GM18868 (cell line): ENCODE measurements at regions not wholly inside any gene's neighbourhood (a gene's known extent, or its start where the extent isn't known, plus 50 kb on each side); places are given as distances from the start of the nearest gene placed in this dataset.
"Not testable (repeated sequence)": the region's sequence is repeated elsewhere in the genome, so short reads cannot be mapped to it uniquely, and the experiment has no call there.

Source experiments
- ATAC-seq: cut with Tn5 transposase; IDR thresholded peaks from one replicate; pipeline ENCODE4 v1.9.1; 2021; ENCODE audit warnings: mild to moderate bottlenecking, moderate library complexity; ENCODE audit not compliant: unreplicated experiment

DNA sequence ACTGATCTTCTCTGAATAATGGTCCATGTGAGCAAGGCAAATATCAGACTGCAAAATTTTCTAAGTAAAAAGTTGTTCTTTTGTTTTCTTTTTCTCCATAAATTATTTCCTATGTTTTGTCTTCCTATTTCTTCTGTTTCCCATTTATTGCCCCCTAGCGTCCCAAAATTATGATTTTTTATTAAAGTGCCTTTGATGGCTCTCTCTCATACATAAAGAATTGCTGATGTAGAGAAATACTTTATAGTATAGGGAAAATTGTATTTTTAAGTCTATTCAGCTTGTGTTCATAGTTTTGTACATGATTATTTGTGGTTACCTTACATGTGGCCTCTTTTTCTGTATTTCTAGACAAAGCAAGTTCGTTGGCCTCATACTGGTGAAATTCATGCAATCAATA, 1031.2 kb downstream of the EFNA5 start:
- ATAC-seq = no peak

GRCh38 chr5:106637275-106637674, 1033.5 kb downstream of the EFNA5 start:
- ATAC-seq = no peak

DNA sequence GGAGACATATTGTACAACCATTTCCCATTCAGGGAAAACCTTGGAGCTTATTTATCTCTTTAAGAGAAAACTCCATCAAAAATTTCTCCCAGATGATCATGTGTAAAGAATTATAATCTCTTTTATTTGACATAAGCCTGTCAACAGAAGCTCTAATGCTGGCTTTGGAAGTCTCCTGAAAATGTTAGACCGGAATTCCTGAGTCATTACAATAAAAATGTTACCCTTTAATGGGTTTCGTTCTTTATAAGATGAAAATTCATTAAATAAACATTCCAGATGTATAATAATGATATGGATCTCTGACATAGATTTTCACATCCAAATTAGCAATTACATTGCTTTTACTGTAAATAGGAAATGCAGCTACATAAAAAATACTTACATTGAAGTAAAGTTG, 1036.4 kb downstream of the EFNA5 start:
- no peak for ATAC-seq

DNA sequence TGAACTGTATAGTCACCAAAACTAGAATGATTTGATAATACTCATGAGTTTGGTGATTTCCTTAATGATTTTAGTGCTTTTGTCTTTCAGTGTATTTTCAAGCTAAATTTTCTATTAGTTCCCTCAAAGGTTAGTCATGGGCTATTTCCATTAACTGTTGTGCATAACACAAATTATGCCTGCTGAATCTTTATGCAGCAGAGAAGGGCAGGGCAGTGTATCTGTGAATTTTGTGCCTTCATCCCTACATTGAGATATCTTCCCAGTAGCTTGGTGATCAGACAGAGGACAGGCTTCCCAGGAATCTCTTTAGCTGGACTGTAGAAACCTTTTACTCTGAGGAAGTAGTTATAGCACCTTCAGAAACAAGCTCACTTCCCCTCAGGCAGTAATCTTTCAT, 1036.9 kb downstream of the EFNA5 start:
- ATAC-seq = no peak

DNA sequence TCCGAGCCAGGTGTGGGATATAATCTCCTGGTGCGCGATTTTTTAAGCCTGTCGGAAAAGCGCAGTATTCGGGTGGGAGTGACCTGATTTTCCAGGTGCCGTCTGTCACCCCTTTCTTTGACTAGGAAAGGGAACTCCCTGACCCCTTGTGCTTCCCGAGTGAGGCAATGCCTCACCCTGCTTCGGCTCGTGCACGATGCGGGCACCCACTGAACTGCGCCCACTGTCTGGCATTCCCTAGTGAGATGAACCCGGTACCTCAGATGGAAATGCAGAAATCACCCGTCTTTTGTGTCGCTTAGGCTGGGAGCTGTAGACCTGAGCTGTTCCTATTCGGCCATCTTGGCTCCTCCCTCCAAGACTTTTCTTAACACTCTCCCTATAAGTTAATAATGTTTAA, 1042.3 kb downstream of the EFNA5 start:
- ATAC-seq = not testable (repeated sequence)

- ATAC-seq = no peak
Observed at GRCh38 chr5:106610041-106610440, 1060.7 kb downstream of the EFNA5 start.

GRCh38 chr5:106601620-106602019, 1069.1 kb downstream of the EFNA5 start:
- peak; percentile 76 for ATAC-seq

DNA sequence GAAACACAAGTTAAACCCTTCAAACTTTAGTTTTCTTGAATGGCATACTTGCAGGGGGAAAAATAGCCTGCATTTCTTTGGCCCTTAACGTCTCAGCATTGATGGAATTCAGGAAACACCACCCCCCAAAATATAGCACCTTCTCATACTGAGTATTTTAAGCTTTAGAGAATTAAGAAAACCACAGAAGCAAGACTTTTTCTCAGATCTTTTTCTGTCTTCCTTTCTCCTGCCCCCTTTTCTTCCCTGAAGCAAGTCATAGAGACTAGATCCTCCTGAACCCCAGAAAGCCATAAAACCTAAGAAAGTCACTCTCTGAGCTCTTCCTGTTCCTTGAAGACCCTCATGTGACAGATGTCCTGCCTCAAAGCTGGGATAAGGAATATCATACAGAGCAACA, 1069.9 kb downstream of the EFNA5 start:
- peak; percentile 32 for ATAC-seq

DNA sequence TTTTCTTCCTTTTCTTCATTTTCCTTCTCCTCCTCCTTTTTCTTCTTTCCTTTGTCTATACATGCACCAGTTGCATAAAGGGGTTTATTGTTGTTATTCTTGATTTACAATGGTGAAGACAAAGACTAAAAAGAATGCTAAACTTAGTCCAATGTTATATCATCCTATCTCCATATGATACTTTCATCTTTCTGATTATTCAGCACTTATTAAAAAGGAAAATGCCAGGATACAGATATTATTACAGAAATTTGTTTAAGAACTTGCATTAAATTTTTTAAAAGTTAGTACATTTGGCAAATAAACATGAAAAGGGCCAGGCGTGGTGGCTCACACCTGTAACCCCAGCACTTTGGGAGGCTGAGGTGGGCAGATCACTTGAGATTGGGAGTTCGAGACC, 1074.9 kb downstream of the EFNA5 start:
- no peak for ATAC-seq

DNA sequence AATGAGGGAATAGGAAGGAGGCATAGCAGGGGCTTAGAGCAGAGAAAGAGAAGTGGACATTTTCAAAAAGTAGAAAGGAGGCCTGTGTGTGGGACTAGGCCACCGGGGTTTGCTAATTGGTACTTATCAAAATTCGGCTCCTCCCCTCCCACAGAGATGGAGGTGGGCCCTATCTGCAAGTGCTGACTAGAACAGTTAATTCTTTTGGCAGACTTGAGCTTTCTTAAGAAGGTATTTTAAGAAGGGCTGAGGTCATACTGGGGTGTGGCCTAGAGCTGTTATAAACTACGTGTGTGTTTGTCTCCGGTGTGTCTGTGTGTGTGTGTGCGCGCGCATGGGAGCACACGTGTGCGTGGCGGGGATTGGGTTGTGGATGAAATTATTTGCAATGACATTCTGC, 1086.5 kb downstream of the EFNA5 start:
- no peak for ATAC-seq

GRCh38 chr5:106578736-106579135, 1092.0 kb downstream of the EFNA5 start:
- no peak for ATAC-seq

- ATAC-seq = no peak
Observed at GRCh38 chr5:106574820-106575219, 1095.9 kb downstream of the EFNA5 start.

GRCh38 chr5:106566031-106566430, 1104.7 kb downstream of the EFNA5 start:
- ATAC-seq = no peak

DNA sequence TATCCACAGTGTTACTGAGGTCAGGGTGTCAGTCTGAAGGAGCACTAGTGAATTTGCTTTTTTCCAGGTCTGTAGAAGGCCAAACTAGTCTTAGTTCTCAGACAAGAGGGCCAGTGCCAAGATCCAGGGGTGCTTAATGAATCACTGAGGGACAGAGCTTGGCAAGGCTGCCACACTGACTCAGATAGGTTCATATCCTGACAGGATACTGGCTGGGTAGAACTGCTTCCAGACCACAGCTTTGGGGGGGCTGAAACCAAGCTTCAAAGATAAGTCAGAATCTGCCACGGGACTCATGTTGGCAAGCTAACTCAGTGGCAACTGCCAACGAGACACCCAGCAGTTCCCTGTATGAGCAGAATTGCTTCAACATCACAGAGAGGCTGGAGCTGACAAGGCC, 1125.4 kb downstream of the EFNA5 start:
- no peak for ATAC-seq

DNA sequence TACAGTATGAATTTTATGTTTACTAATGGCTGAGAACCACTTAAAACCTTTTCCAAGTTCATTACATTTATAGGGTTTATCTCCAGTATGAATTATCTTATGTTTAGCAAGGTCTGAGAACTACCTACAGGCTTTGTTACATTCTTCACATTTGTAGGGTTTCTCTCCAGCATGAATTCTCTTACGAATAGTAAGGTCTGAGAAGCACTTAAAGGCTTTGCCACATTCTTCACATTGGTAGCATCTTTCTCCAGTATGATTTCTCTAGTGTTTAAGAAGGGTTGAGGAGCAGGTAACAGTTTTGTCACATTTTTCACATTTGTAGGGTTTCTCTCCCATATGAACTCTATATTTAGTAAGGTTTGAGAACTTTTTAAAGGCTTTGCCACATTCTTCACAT, 1127.4 kb downstream of the EFNA5 start:
- ATAC-seq = no peak

- no peak for ATAC-seq
Observed at GRCh38 chr5:106530150-106530549, 1140.6 kb downstream of the EFNA5 start.

DNA sequence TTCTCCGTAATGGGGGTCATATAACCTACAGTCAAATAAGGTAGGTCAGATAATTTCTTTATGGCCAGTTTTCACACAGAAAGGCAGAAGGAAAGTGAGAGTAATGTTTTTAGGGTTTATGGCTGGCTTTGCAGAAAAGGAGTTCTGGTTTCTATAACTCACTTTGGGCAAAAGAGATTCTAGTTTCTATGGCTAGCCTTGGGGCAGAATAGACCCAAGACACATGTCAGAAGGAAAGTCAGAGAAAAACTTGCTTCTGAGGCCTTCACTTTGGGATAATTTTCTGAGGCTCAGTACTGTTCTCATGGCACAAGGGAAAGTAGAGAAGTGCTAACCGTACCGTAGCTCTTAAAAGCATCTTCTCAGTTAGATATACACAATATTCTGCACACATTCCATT, 1145.3 kb downstream of the EFNA5 start:
- ATAC-seq = no peak

DNA sequence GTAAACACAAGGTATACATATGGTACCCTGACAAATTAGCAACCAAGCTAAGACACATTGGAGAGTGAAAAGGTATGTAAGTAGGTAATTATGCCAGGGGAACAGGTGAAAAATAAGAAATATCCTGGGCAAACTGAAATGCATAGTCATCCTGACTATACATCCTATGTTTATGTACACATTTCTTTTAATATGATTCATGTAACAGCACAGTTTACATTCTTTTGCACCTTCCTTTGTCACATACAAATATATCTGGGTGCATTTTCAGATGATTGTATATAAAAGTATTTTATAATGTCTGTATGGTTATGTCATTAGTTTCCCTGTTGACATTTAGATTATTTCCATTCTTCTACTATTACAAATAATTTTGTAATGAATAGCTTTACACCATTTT, 1146.9 kb downstream of the EFNA5 start:
- no peak for ATAC-seq

DNA sequence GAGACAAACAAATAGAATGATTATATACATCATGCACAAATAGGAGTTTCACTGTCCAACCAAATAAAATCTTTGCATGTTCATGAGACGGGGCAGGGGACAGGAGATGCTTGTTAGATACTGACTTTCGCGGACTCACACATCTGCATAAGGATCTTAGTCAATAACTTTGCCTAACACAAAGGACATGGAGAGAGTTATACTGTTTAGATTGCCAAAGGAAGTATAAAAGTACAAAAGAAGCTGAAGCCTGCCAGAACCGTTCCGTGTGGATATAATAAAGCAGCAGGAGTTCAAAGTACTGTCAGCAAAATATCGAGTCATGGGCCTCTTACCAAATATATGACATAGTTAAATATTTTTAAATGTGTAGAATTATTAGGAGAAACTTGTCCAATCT, 1148.4 kb downstream of the EFNA5 start:
- ATAC-seq = no peak

- ATAC-seq = no peak
Observed at GRCh38 chr5:106521701-106522100, 1149.0 kb downstream of the EFNA5 start.

- ATAC-seq = no peak
Observed at GRCh38 chr5:106510321-106510720, 1160.4 kb downstream of the EFNA5 start.

GRCh38 chr5:106508894-106509293, 1161.8 kb downstream of the EFNA5 start:
- no peak for ATAC-seq

DNA sequence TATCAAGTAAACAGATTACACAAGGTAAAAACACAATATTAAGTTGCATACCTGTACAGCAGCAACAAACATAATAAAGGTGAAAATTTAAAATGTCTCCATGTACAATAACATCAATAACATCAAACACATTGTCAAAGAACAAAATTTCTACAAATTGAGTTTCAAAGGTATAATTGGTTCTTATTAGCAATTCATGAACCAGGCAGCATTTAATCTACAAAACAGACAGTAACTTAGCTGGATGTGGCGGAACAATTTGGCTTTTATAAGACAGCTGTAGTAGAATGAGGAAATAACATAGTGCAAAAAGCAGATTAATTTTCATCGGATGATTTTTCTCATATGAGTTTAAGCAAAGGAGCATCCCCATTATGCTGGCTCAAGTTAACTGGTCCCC, 1176.8 kb downstream of the EFNA5 start:
- ATAC-seq = no peak

DNA sequence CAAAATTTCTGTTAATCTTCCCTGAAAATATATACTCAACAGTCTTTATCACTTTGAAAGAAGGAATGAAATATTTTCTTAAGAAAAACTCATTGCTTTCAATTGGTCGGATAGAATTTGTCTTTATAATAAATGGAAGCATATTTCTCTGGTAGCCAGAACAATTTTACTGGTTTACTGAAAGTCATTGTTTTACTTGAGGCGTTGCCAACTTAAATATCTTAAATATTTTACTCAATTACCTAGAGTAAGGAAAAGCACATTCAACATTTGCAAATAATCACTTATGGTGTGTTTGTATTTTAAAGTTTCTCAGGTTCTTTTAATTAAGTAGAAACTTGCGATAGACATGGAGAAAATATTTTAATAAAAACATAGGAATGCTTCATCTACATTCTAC, 1181.7 kb downstream of the EFNA5 start:
- ATAC-seq = no peak
